ENCODE measurements at regions not wholly inside any gene's neighbourhood (a gene's known extent, or its start where the extent isn't known, plus 50 kb on each side); places are given as distances from the start of the nearest gene placed in this dataset.

DNA sequence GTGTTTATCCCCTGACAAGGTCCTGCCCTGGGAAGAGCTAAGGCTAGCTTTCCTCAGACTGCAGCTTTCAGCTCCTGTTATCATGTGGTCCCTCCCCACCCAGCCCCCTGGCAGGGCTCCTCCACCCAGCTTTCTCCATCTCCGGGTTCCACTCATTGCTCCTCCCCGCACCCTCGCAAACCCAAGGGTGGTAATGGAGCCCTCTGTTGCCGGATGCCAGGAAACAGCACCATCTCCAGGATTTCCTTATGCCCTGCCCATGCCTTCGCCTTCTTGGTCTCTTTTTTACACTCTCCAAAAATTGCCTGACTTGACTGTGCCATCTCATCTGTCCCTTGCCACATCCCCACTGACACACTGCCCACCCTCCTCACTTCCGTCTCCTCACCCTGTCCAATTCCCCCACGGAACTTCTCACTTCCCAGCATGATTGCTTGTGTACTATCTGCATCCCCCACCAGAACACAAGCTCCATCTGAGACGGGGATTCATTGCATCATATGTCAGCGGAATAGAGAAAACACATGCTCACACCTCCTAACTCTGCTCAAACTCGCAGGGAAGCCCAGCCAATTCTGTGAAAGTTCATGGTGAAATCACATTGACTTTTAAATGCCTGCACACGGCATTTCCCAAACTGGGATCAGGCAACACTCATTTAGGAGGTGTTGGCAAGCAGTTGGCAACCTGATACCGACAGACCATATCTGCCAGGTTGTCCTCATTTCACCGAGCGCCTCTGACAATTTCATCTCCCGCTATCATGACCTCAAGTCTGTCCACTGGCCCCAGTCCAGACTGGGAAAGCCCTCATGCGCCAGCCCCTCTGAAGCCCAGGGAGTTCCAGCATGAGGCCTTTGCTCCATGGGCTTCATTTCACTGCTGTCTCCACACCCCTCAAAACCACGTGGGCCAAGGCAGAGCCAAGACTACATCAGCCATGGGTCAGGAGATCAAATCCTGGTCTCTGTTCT lies 201.1 kb downstream of the MATN1 start:
- H3K27me3 ChIP-seq = peaks cover 0 to 66% of the 10 kb centered on the region in 2 donors
- TF ChIP-seq CTCF (IDR thresholded peaks at IDR 0.05) = no peak

GRCh38 chr1:30521261-30521865 lies 202.0 kb downstream of the MATN1 start:
- no peaks in the 10 kb centered on the region for H3K4me1 ChIP-seq
- H3K27ac ChIP-seq = no peak overlapping the region
- no peak for TF ChIP-seq CTCF (IDR thresholded peaks at IDR 0.05)
- H3K4me3 ChIP-seq = no peak overlapping the region
- intact Hi-C loops (cut with DNase I; ENCODE audit: low total_unique reads) = no loop called here
- H3K27me3 ChIP-seq = peaks cover 0 to 57% of the 10 kb centered on the region in 2 donors
- DNase-seq = peak; percentile 9 to 42
- no peaks in the 10 kb centered on the region for H3K36me3 ChIP-seq
- H3K9me3 ChIP-seq = no peaks in the 10 kb centered on the region

More for the DNA sequence above, 201.1 kb downstream of the MATN1 start:
- no peaks in the 10 kb centered on the region for H3K36me3 ChIP-seq
- peak; percentile 71 to 78 for DNase-seq
- intact Hi-C loops (cut with DNase I; ENCODE audit: low total_unique reads) = no loop called here
- H3K4me1 ChIP-seq = no peaks in the 10 kb centered on the region
- no peaks in the 10 kb centered on the region for H3K9me3 ChIP-seq
- no peak overlapping the region for H3K4me3 ChIP-seq
- no peak overlapping the region for H3K27ac ChIP-seq

DNA sequence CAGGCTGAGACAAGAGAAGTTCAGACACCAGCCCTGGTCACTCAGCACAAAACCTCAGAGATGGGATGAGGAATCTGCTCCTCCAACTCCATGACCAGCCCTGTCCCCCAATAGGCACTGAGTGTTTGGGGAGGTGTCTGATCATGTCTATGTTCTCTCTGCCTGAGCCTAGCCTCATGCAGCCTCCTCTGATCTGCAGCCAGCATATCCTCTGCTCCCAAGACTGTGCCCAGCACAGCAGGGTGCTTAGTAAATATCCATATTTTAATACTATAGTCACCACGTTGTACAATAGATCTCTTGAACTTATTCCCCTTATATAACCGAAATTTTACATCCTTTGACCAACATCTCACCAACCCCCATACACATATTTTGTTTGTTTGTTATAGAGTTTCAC lies 202.9 kb downstream of the MATN1 start:
- intact Hi-C loops (cut with DNase I; ENCODE audit: low total_unique reads) = no loop called here
- DNase-seq = peak in 1 of 2 donors; percentile 9
- no peak for TF ChIP-seq CTCF (IDR thresholded peaks at IDR 0.05)
- H3K36me3 ChIP-seq = no peaks in the 10 kb centered on the region
- peaks cover 0 to 50% of the 10 kb centered on the region in 2 donors for H3K27me3 ChIP-seq
- H3K4me3 ChIP-seq = no peak overlapping the region
- no peaks in the 10 kb centered on the region for H3K4me1 ChIP-seq
- no peaks in the 10 kb centered on the region for H3K9me3 ChIP-seq
- no peak overlapping the region for H3K27ac ChIP-seq

DNA sequence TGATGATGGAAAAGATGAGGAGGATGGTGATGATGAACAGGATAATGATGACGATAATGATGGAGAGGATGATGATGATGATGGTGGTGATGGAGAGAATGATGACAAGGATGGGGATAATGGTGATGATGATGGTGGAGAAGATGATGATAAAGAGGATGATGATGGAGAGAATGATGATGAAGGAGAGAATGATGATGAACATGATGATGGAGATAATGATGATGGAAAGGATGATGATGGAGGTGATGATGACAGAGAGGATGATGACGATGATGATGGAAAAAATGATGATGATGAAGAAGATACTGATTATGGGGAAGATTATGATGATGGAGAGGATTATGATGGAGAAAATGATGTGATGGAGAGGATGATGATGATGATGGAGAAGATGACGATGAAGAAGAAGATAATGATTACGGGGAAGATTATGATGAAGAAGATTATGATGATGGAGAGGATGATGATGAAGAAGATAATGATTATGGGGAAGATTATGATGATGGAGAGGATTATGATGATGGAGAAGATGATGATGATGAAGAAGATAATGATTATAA lies 204.1 kb downstream of the MATN1 start:
- no peak overlapping the region for H3K4me3 ChIP-seq
- intact Hi-C loops (cut with DNase I; ENCODE audit: low total_unique reads) = no loop called here

DNA sequence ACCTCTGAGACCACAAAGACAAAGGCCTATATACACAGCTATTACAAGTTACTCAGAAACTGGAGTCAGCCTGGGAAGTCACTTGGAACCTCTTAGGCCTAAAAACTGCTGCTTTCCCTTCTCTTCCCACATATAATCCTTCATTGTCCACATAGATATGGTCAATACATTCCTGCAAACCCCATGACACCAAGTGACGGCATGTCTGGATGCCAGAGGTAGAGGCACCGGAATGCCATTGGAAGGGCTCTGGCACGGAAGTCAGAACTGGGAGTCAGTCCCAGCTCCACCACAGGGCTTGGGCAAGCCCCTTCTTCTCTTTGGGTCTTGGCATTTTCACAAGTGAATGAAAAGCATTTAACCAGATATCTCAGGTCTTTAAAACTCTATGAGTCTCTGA lies 204.7 kb downstream of the MATN1 start:
- Histone ChIP-seq H3K27ac (no peak overlapping the region), H3K36me3 (no peaks in the 10 kb centered on the region), H3K27me3 (peaks cover 0 to 39% of the 10 kb centered on the region in 2 donors), H3K4me3 (no peak overlapping the region), H3K9me3 (no peaks in the 10 kb centered on the region), H3K4me1 (no peaks in the 10 kb centered on the region)
- TF ChIP-seq CTCF (IDR thresholded peaks at IDR 0.05) = no peak
- DNase-seq = peak in 1 of 2 donors; percentile 24
- intact Hi-C loops (cut with DNase I; ENCODE audit: low total_unique reads) = no loop called here

More for the DNA sequence above, 204.1 kb downstream of the MATN1 start:
- Histone ChIP-seq H3K36me3 (no peaks in the 10 kb centered on the region), H3K27ac (no peak overlapping the region), H3K4me1 (no peaks in the 10 kb centered on the region), H3K27me3 (peaks cover 0 to 44% of the 10 kb centered on the region in 2 donors), H3K9me3 (no peaks in the 10 kb centered on the region)
- DNase-seq = no peak
- TF ChIP-seq CTCF (IDR thresholded peaks at IDR 0.05) = no peak

Measured in tibial artery (tissue), 4 donors.